ENCODE measurements at regions not wholly inside any gene's neighbourhood (a gene's known extent, or its start where the extent isn't known, plus 50 kb on each side); places are given as distances from the start of the nearest gene placed in this dataset.

DNA sequence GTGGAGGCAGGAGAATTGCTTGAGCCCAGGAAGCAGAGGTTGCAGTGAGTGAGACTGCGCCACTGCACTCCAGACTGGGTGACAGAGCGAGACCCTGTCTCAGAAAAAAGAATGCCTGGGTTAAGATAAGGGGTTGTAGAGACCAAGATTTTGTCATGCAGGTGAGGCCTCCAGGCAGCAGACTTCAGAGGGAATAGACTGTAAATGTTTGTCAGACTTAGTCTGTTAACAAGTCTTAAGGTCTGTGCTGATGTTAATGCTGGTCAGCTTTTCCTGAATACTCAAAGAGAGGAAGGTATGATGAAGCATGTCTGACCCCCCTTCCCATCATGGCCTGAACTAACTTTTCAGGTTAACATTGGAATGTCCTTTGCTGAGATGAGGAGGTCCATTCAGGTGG, 83.0 kb upstream of the FUT8 start:
- Mint-ChIP-seq H3K4me3 (no peak overlapping the region), H3K27ac (no peak overlapping the region), H3K36me3 (ENCODE audit: low read depth) (no peaks in the 10 kb centered on the region), H3K4me1 (ENCODE audit: low read depth) (peaks cover 32% of the 10 kb centered on the region), H3K27me3 (peaks cover 77% of the 10 kb centered on the region), H3K9me3 (no peaks in the 10 kb centered on the region)
- intact Hi-C loops (cut with micrococcal nuclease), result no loop called here

DNA sequence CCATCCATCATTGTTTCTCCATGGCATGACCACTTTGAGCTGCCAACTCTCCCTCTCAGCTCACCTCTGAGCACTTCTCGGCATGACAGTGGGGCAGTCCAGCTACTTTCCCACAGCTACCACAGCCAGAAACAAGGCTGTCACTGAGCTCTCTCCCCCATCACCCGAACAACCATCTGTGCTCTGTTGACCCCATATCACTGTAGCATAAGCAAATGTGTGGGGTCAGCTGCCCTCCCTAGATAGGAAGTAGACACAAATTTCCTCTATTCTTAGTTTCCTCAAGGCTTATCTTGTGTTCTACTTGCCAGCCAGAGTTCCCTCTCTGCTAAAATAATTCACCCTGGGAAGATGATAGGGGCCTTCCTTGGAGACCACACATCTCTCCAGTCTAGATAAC, 82.6 kb upstream of the FUT8 start:
- H3K27ac Mint-ChIP-seq, result no peak overlapping the region
- H3K4me3 Mint-ChIP-seq, result no peak overlapping the region
- peaks cover 35% of the 10 kb centered on the region for H3K4me1 Mint-ChIP-seq (ENCODE audit: low read depth)
- intact Hi-C loops (cut with micrococcal nuclease), result loop anchor here (5.0 kb wide), 2 partner anchors 37 to 82 kb away; partner anchors contain the start of gene FUT8
- H3K9me3 Mint-ChIP-seq, result no peaks in the 10 kb centered on the region
- no peaks in the 10 kb centered on the region for H3K36me3 Mint-ChIP-seq (ENCODE audit: low read depth)
- H3K27me3 Mint-ChIP-seq, result peaks cover 77% of the 10 kb centered on the region

DNA sequence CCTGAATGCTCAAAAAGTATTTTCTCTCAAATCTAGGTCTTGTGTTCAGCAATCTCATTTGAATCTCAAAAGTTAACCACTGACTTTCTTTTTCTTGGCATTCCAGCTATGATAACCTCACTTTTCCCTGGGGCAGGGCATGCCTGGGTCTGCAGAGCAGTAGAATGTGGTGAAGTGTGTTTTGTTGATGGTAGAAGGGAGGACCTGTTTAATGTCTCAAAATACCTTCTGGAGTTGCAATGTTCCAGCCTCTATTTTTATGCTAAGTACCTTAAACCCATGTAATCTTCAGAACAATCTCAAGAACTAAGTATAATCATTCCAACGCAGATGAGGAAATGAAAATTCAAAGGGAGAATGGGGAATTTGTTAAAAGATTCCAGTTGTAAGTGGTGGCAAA, 82.1 kb upstream of the FUT8 start:
- Mint-ChIP-seq H3K9me3 (no peaks in the 10 kb centered on the region), H3K4me1 (ENCODE audit: low read depth) (peaks cover 35% of the 10 kb centered on the region), H3K4me3 (no peak overlapping the region)

DNA sequence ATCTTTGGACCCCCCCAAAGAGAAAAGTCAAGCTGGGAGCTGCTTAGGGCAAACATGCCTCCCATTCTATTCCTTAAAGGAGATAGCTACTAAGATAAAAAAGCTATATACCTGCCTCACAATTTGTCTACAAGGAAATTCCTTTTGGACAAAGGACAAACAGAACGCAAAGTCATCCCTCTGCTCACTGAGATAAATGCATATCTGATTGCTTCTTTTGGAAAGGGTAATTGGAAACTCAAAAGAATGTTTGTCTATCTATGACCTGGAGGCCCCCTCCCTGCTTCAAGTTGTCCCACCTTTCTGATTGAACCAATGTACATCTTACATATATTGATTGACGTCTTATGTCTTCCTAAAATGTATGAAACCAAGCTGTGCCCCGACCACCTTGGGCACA, 80.9 kb upstream of the FUT8 start:
- no peak overlapping the region for H3K4me3 Mint-ChIP-seq
- H3K4me1 Mint-ChIP-seq (ENCODE audit: low read depth), result peaks cover 35% of the 10 kb centered on the region
- no peaks in the 10 kb centered on the region for H3K9me3 Mint-ChIP-seq
- peak overlapping the region; percentile 13 for H3K27ac Mint-ChIP-seq
- intact Hi-C loops (cut with micrococcal nuclease), result loop anchor here (1.0 to 5.0 kb wide), 3 partner anchors 36 to 121 kb away; partner anchors contain the start of gene FUT8
- no peaks in the 10 kb centered on the region for H3K36me3 Mint-ChIP-seq (ENCODE audit: low read depth)
- H3K27me3 Mint-ChIP-seq, result peaks cover 78% of the 10 kb centered on the region

More for the DNA sequence above, 82.1 kb upstream of the FUT8 start:
- H3K27ac Mint-ChIP-seq, result no peak overlapping the region
- intact Hi-C loops (cut with micrococcal nuclease), result loop anchor here (5.0 kb wide), 2 partner anchors 37 to 82 kb away; partner anchors contain the start of gene FUT8
- peaks cover 81% of the 10 kb centered on the region for H3K27me3 Mint-ChIP-seq
- no peaks in the 10 kb centered on the region for H3K36me3 Mint-ChIP-seq (ENCODE audit: low read depth)

DNA sequence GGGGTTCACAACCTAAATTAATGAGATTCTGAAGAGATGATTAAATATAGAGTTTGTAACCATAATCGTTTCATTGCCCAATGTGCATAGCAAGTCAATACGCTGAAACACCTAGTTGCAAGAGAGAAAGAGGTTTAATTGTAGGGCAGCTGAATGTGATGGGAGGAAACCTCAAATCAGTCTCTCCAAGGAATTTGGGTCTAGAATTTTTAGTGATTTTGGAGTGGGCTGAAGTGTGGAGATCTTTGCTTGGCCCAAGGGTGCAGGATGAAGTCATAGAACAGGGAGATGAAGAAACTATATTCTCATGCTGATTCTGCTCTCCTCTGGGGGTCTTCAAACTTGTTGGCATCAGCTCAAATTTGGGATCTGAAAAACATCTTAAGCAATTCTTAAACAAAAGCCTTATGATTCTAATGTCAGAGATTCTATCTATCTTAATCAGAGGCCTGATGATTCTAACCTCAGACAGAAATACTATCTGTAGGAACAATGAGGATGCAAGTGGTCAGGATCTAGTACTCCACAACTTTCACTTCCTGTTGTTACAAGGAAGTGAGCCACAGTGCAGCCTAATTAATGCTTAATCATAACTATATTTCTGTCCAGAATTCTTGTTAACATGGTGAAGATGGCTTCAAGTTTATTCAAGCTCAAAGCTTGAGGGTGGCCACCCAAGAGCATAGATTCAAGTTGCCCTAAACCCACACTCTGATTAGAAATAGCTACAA, 80.2 kb upstream of the FUT8 start:
- Mint-ChIP-seq H3K27me3 (peaks cover 78% of the 10 kb centered on the region), H3K4me3 (no peak overlapping the region), H3K9me3 (no peaks in the 10 kb centered on the region), H3K36me3 (ENCODE audit: low read depth) (no peaks in the 10 kb centered on the region), H3K4me1 (ENCODE audit: low read depth) (peaks cover 35% of the 10 kb centered on the region), H3K27ac (peak overlapping the region; percentile 13)
- intact Hi-C loops (cut with micrococcal nuclease), result loop anchor here (1.0 to 5.0 kb wide), 3 partner anchors 35 to 122 kb away; partner anchors contain the start of gene FUT8

DNA sequence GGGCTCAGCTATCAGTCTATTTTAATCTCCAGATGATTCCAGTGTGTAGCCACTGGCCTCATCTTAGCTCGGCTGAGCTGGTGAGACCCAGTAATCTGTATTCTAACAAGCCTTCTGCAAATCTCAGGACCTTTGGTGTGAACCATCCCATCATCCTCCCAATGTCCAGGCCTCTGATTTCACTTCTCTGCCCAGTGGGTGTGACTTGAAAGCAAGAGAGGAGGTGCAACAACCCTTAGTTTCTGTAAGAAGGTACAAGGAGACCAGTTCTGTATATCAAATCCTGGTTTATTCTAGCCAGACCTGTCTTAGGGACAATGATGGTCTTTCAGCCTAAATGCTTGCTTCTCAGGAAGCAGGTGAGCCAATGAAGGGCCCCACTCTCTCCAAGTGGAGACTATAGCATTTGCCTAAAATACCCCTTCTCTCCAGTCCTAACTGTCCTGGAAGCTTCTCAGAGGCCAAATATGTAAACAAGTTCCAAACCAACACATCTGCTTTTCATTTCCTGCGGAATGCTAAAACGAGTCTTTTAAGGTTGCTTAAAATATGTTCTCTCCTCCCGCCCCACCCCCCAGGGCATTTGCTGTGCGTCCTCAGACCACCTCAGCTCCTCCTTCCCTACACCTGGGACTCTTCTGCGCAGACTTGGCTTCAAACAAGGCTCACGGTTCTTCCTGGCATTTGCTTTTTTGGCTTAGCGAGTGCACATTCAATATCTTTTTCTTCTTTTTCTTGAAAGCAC, 78.4 kb upstream of the FUT8 start:
- peaks cover 35% of the 10 kb centered on the region for H3K4me1 Mint-ChIP-seq (ENCODE audit: low read depth)

DNA sequence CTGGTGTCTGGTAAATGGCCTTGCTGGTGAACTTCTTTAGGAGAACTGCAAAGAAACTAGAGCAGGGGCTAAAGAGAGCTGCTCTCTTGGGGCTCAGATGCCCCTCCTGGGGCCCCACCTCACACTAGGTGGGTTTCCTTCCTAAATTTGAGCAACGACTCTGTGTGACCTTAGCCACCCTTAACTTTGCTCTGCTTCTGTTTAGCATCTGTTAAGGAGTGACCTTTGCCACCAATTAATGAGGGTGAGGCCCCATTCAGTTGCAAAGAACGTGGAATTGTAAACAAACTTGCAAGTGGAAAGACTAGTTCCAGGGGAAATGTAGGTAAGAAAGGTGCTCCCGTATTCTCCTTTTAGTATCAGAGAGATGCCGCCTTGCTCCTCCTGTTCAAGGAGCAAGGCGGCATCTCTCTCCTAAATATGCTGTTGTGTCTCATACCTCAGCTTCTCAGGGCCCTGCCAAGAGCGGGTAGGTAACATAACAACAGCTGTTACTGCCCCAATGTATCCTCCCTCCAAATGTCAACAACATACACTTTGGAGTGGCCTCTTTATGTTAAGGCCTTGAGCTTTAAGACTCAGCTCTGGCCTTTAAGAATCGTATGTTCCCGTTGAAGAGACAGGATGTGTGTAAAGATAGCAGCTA, 77.6 kb upstream of the FUT8 start:
- no peak overlapping the region for H3K4me3 Mint-ChIP-seq
- H3K36me3 Mint-ChIP-seq (ENCODE audit: low read depth), result no peaks in the 10 kb centered on the region
- H3K27me3 Mint-ChIP-seq, result peaks cover 72% of the 10 kb centered on the region
- H3K27ac Mint-ChIP-seq, result no peak overlapping the region
- intact Hi-C loops (cut with micrococcal nuclease), result loop anchor here (5.0 kb wide), 2 partner anchors 32 to 77 kb away; partner anchors contain the start of gene FUT8
- H3K4me1 Mint-ChIP-seq (ENCODE audit: low read depth), result peaks cover 32% of the 10 kb centered on the region
- H3K9me3 Mint-ChIP-seq, result no peaks in the 10 kb centered on the region

More for the DNA sequence above, 78.4 kb upstream of the FUT8 start:
- intact Hi-C loops (cut with micrococcal nuclease), result loop anchor here (5.0 kb wide), 2 partner anchors 33 to 78 kb away; partner anchors contain the start of gene FUT8
- no peaks in the 10 kb centered on the region for H3K9me3 Mint-ChIP-seq
- no peak overlapping the region for H3K4me3 Mint-ChIP-seq
- H3K27me3 Mint-ChIP-seq, result peaks cover 75% of the 10 kb centered on the region
- no peaks in the 10 kb centered on the region for H3K36me3 Mint-ChIP-seq (ENCODE audit: low read depth)
- H3K27ac Mint-ChIP-seq, result no peak overlapping the region

DNA sequence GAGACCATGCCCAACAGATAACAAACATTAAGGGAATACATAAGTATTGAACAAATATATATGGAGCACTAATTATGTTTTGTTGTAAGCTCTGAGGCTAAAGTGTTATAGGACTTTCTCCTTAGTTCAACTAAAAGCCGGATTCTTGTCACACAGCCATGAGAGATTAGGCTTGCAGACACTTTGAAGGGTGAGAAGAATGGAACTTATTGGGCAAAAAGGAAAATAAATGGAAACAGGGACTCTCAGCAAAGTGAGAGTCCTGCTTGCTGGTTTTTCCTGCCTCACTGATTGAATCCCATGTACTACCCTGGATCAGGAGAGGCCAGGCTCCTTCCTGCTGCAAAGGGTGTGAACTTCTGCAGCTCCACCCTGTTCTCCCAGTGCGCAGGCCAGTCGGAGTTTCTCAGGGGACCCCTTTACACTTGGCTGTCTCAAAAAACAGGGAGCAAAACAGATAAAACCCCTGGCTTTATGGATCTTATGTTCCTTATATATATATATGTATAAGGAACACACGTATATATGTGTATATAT, 77.1 kb upstream of the FUT8 start:
- no peak overlapping the region for H3K4me3 Mint-ChIP-seq
- no peaks in the 10 kb centered on the region for H3K9me3 Mint-ChIP-seq
- H3K27ac Mint-ChIP-seq, result no peak overlapping the region
- intact Hi-C loops (cut with micrococcal nuclease), result no loop called here
- H3K36me3 Mint-ChIP-seq (ENCODE audit: low read depth), result no peaks in the 10 kb centered on the region
- H3K27me3 Mint-ChIP-seq, result peaks cover 69% of the 10 kb centered on the region
- peaks cover 26% of the 10 kb centered on the region for H3K4me1 Mint-ChIP-seq (ENCODE audit: low read depth)

DNA sequence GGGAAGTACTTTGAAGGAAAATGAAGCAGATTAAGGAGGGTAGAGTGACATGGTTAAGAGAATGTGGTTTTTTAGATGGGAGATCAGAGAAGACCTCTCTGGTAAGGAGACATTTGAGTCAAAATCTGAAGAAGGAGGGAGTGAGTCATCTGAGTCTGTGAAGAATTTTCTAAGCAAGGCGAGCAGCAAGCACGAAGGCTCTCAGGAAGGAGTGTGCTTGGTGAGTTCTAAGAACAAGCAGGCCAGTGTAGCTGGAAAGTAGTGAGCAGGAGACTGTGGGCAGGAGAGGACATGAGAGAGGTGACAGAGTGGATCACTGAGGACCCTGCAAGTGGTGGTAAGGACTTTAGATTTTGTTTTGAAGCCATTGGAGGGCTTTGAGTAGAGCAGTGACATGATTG, 76.3 kb upstream of the FUT8 start:
- peaks cover 22% of the 10 kb centered on the region for H3K4me1 Mint-ChIP-seq (ENCODE audit: low read depth)
- H3K36me3 Mint-ChIP-seq (ENCODE audit: low read depth), result no peaks in the 10 kb centered on the region
- no peak overlapping the region for H3K4me3 Mint-ChIP-seq
- no peaks in the 10 kb centered on the region for H3K9me3 Mint-ChIP-seq
- no peak overlapping the region for H3K27ac Mint-ChIP-seq
- intact Hi-C loops (cut with micrococcal nuclease), result no loop called here
- H3K27me3 Mint-ChIP-seq, result peaks cover 66% of the 10 kb centered on the region

DNA sequence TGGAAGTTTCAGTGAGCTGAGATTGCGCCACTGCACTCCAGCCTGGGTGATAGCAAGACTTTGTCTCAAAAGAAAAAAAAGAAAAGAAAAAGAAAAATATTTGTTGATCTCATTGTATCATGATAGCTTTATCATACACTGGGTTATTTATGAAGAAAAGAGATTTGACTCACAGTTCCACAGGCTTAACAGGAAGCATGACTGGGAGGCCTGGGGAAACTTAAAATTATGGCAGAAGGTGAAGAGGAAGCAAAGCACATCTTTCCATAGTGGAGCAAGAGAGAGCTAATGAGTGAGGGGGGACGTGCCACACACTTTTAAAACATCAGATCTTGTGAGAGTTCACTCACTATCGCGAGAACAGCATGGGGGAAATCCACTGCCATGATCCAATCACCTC, 72.7 kb upstream of the FUT8 start:
- H3K9me3 Mint-ChIP-seq, result no peaks in the 10 kb centered on the region
- H3K27ac Mint-ChIP-seq, result no peak overlapping the region
- no peaks in the 10 kb centered on the region for H3K4me1 Mint-ChIP-seq (ENCODE audit: low read depth)
- H3K27me3 Mint-ChIP-seq, result peaks cover 65% of the 10 kb centered on the region
- H3K36me3 Mint-ChIP-seq (ENCODE audit: low read depth), result no peaks in the 10 kb centered on the region
- no peak overlapping the region for H3K4me3 Mint-ChIP-seq
- intact Hi-C loops (cut with micrococcal nuclease), result no loop called here

DNA sequence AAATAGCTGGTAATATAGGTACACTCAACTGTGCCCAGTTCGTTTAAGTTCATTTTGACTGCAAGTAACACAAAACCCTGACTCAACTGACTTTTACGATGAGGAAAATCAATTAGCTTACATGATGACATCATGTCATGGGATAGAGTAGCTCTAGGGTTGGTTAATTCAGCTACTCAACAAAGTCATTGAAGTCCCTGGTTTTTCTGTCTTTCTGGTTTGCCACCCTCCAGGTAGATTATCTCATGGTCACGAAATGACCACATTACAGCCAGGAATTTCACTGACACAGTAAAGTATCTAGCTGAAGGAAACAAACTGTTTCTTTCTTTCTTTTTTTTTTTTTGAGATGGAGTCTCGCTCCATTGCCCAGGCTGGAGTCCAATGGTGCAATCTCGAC, 68.5 kb upstream of the FUT8 start:
- intact Hi-C loops (cut with micrococcal nuclease), result no loop called here
- no peaks in the 10 kb centered on the region for H3K36me3 Mint-ChIP-seq (ENCODE audit: low read depth)
- peaks cover 60% of the 10 kb centered on the region for H3K27me3 Mint-ChIP-seq
- no peak overlapping the region for H3K4me3 Mint-ChIP-seq
- no peaks in the 10 kb centered on the region for H3K9me3 Mint-ChIP-seq
- H3K4me1 Mint-ChIP-seq (ENCODE audit: low read depth), result peaks cover 9% of the 10 kb centered on the region
- H3K27ac Mint-ChIP-seq, result no peak overlapping the region

DNA sequence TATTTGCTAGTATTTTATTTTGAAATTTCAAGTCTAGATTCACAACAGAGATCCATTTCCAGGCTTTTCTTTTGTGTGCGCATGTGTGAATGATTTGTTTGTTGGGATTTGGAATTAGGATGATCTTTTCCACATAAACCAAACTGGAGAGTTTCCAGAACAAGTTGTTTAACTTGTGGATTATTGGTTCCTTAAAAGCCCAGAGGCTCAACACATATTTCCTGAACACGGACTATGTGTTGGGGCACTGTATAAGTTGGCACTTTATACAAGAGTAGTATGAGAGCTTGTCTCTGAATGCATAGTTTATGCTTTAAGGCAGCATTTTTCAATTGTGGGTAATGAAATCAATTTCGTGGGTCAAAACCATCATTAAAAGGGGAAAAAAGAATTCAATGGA, 67.3 kb upstream of the FUT8 start:
- Mint-ChIP-seq H3K27me3 (peaks cover 60% of the 10 kb centered on the region), H3K4me3 (no peak overlapping the region), H3K4me1 (ENCODE audit: low read depth) (peaks cover 9% of the 10 kb centered on the region), H3K36me3 (ENCODE audit: low read depth) (no peaks in the 10 kb centered on the region), H3K9me3 (no peaks in the 10 kb centered on the region), H3K27ac (no peak overlapping the region)
- intact Hi-C loops (cut with micrococcal nuclease), result no loop called here

DNA sequence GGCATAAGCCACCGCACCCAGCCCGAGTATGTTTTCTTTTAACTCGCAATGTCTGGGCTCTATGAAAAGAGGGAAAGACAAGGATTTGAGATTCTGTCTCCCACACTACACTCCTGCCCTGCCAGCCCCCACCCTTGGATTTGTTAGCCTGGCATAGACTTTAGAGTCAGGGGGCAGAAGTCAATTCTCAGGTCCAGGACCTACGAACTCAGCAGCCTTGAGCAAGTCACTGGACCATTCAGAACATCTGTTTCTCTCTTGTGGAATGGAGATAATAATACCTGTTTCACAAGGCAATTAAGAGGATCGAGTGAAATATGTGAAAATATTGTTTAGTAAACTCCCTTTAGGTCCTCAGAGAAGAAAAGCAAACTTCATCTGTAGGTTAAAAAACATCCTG, 66.1 kb upstream of the FUT8 start:
- H3K4me1 Mint-ChIP-seq (ENCODE audit: low read depth), result peaks cover 9% of the 10 kb centered on the region
- intact Hi-C loops (cut with micrococcal nuclease), result no loop called here
- H3K4me3 Mint-ChIP-seq, result no peak overlapping the region
- no peaks in the 10 kb centered on the region for H3K9me3 Mint-ChIP-seq
- no peaks in the 10 kb centered on the region for H3K36me3 Mint-ChIP-seq (ENCODE audit: low read depth)
- peak overlapping the region; percentile 58 for H3K27ac Mint-ChIP-seq
- H3K27me3 Mint-ChIP-seq, result peaks cover 55% of the 10 kb centered on the region

DNA sequence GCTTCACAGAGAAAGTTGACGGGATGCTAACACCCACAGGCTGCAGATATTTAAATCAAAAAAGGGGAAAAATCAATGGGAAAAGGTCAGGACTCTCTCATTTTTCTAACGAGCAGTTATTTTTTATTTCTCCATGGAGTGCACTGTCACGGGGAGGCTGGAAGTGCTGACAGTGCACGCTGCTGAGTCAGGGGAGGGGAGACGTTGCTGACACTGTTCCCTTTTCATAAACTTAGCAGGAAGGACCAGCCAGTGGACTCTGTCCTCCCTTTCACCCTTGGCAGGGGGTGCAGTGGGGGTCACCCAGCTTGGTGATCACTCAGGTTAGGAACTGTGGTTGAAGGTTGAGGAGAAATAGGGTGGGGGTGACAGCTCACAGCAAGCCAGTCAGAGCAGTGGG, 65.6 kb upstream of the FUT8 start:
- peaks cover 9% of the 10 kb centered on the region for H3K4me1 Mint-ChIP-seq (ENCODE audit: low read depth)
- no peaks in the 10 kb centered on the region for H3K36me3 Mint-ChIP-seq (ENCODE audit: low read depth)
- H3K4me3 Mint-ChIP-seq, result no peak overlapping the region
- peak overlapping the region; percentile 58 for H3K27ac Mint-ChIP-seq
- H3K27me3 Mint-ChIP-seq, result peaks cover 55% of the 10 kb centered on the region
- intact Hi-C loops (cut with micrococcal nuclease), result no loop called here
- H3K9me3 Mint-ChIP-seq, result no peaks in the 10 kb centered on the region

Measured in dendritic cell treated with granulocyte-macrophage colony-stimulating factor and Interleukin-4, amounts not matched to agents 40 ng/mL and 50 ng/mL, for 4 days (primary cell).